ENCODE measurements at regions not wholly inside any gene's neighbourhood (a gene's known extent, or its start where the extent isn't known, plus 50 kb on each side); places are given as distances from the start of the nearest gene placed in this dataset.

DNA sequence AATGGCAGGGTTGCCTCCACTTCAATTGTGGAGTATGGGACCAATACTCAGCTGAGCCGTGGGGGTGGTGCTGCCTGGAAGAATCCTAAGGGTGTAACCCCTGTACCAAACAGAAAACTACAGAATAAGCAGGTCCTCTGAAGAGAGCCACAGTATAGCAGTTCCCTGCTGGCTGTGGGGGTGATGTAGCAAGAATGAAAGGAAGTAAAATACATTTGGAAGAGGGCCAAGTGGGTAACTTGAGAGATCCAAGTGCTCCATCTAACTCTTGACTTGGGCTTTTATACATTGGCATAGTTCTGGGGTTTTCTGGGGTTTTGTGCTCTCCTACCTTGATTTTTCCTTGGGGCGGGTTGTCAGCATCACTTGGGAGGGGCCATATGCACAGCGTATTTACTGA, 341.4 kb downstream of the OTOL1 start:
- Histone ChIP-seq H3K79me2 (ENCODE audit: control insufficient read depth, insufficient read depth, low read length) (no peaks in the 10 kb centered on the region), H3K4me3 (replicated peaks in 1 of 4; ENCODE audit: control extremely low read depth in 1 of 4, insufficient read depth in 1 of 4, low read depth in 3 of 4, low read length in 4 of 4) (no peak overlapping the region), H3K27me3 (ENCODE audit: control insufficient read depth, insufficient read depth, low read length) (no peaks in the 10 kb centered on the region), H3K9ac (ENCODE audit: insufficient read depth, low read length) (no peak overlapping the region), H3K27ac (ENCODE audit: insufficient read depth, low read length) (no peak overlapping the region), H4K20me1 (ENCODE audit: control insufficient read depth, extremely low read depth, insufficient read depth, low read length) (no peaks in the 10 kb centered on the region), H2AFZ (ENCODE audit: low read length) (no peak overlapping the region), H3K9me3 (ENCODE audit: control insufficient read depth, insufficient read depth, low read depth, low read length) (no peaks in the 10 kb centered on the region), H3K36me3 (ENCODE audit: control insufficient read depth, insufficient read depth, low read length) (no peaks in the 10 kb centered on the region), H3K4me1 (ENCODE audit: control insufficient read depth, extremely low read depth, insufficient read depth, low read length) (no peaks in the 10 kb centered on the region), H3K4me2 (ENCODE audit: extremely low read depth, insufficient read depth, low read length) (no peak overlapping the region)
- no peak for DNase-seq (ENCODE audit: low read depth in 2 of 2)
- TF ChIP-seq, protein P1, sequence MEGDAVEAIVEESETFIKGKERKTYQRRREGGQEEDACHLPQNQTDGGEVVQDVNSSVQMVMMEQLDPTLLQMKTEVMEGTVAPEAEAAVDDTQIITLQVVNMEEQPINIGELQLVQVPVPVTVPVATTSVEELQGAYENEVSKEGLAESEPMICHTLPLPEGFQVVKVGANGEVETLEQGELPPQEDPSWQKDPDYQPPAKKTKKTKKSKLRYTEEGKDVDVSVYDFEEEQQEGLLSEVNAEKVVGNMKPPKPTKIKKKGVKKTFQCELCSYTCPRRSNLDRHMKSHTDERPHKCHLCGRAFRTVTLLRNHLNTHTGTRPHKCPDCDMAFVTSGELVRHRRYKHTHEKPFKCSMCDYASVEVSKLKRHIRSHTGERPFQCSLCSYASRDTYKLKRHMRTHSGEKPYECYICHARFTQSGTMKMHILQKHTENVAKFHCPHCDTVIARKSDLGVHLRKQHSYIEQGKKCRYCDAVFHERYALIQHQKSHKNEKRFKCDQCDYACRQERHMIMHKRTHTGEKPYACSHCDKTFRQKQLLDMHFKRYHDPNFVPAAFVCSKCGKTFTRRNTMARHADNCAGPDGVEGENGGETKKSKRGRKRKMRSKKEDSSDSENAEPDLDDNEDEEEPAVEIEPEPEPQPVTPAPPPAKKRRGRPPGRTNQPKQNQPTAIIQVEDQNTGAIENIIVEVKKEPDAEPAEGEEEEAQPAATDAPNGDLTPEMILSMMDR (conservative IDR thresholded peaks at IDR 0.05 in 1 of 2, IDR thresholded peaks at IDR 0.05 in 1 of 2; ENCODE audit: low read depth in 1 of 2, low read length in 2 of 2): no peak

DNA sequence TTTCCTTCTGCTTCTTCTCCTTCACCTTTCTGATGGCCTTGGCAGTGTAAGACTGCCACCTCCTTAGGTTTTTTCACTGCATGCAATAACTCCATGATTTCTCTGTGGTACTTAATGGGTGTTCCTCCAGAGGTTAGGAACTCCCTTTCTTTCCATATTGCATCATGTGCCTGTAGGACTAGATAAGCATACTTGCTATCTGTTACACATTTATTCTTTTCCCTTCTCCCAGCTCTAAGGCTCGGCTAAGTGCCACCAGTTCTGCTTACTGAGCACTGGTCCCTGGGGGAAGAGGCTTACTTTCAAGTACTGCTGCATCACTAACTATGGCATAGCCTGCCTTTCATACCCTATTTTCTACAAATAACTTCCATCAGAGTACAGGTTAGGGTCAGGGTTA, 351.8 kb downstream of the OTOL1 start:
- H3K9ac ChIP-seq (ENCODE audit: insufficient read depth, low read length): no peak overlapping the region
- no peaks in the 10 kb centered on the region for H3K36me3 ChIP-seq (ENCODE audit: control insufficient read depth, insufficient read depth, low read length)
- no peak overlapping the region for H2AFZ ChIP-seq (ENCODE audit: low read length)
- H3K79me2 ChIP-seq (ENCODE audit: control insufficient read depth, insufficient read depth, low read length): no peaks in the 10 kb centered on the region
- no peaks in the 10 kb centered on the region for H3K9me3 ChIP-seq (ENCODE audit: control insufficient read depth, insufficient read depth, low read depth, low read length)
- no peaks in the 10 kb centered on the region for H3K4me1 ChIP-seq (ENCODE audit: control insufficient read depth, extremely low read depth, insufficient read depth, low read length)
- TF ChIP-seq EZH2 (IDR thresholded peaks at IDR 0.05; ENCODE audit: low read length, missing control alignments): no peak
- TF ChIP-seq, protein P1 (conservative IDR thresholded peaks at IDR 0.05 in 1 of 2, IDR thresholded peaks at IDR 0.05 in 1 of 2; ENCODE audit: low read depth in 1 of 2, low read length in 2 of 2): no peak
- H3K27me3 ChIP-seq (ENCODE audit: control insufficient read depth, insufficient read depth, low read length): no peaks in the 10 kb centered on the region
- no peak overlapping the region for H3K27ac ChIP-seq (ENCODE audit: insufficient read depth, low read length)
- DNase-seq (ENCODE audit: low read depth in 2 of 2): no peak
- no peak overlapping the region for H3K4me3 ChIP-seq (replicated peaks in 1 of 4; ENCODE audit: control extremely low read depth in 1 of 4, insufficient read depth in 1 of 4, low read depth in 3 of 4, low read length in 4 of 4)
- no peak overlapping the region for H3K4me2 ChIP-seq (ENCODE audit: extremely low read depth, insufficient read depth, low read length)
- H4K20me1 ChIP-seq (ENCODE audit: control insufficient read depth, extremely low read depth, insufficient read depth, low read length): no peaks in the 10 kb centered on the region

DNA sequence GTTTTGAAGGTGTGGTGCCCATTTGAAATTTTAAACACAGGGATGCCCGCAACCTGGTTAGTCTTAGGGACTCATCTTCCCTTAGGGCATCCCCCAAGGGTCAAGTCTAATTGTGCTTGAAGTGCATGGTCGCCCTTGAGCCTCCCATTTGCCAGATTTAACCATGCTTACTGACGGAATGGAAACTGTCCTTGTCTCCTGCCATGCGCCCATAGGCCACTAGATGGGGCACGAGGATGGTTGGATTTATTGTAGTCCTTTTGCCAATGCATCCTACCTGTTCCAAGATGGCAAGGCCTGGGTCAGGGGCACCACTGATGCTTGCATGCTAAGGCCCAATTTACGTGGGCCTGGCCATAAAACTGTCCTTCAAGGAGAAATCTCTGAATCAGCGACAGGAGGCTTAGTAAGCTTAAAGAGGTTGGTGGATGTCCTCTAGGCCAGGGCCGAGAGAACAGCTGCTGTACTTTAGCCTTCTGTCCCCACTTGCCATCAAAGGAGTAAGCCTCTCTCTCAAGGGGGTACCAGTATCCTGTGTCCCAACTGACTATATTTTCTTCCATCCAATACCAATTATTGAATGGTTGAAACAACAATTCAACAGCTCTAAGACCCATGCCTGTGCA, 355.4 kb downstream of the OTOL1 start:
- H3K9ac ChIP-seq (ENCODE audit: insufficient read depth, low read length): no peak overlapping the region
- H3K4me3 ChIP-seq (replicated peaks in 1 of 4; ENCODE audit: control extremely low read depth in 1 of 4, insufficient read depth in 1 of 4, low read depth in 3 of 4, low read length in 4 of 4): no peak overlapping the region
- no peaks in the 10 kb centered on the region for H3K79me2 ChIP-seq (ENCODE audit: control insufficient read depth, insufficient read depth, low read length)
- no peak overlapping the region for H2AFZ ChIP-seq (ENCODE audit: low read length)
- H3K27ac ChIP-seq (ENCODE audit: insufficient read depth, low read length): no peak overlapping the region
- H3K9me3 ChIP-seq (ENCODE audit: control insufficient read depth, insufficient read depth, low read depth, low read length): no peaks in the 10 kb centered on the region
- DNase-seq (ENCODE audit: low read depth in 2 of 2): peak; percentile 30 to 44
- no peaks in the 10 kb centered on the region for H3K36me3 ChIP-seq (ENCODE audit: control insufficient read depth, insufficient read depth, low read length)
- no peaks in the 10 kb centered on the region for H4K20me1 ChIP-seq (ENCODE audit: control insufficient read depth, extremely low read depth, insufficient read depth, low read length)
- no peaks in the 10 kb centered on the region for H3K4me1 ChIP-seq (ENCODE audit: control insufficient read depth, extremely low read depth, insufficient read depth, low read length)
- no peaks in the 10 kb centered on the region for H3K27me3 ChIP-seq (ENCODE audit: control insufficient read depth, insufficient read depth, low read length)
- H3K4me2 ChIP-seq (ENCODE audit: extremely low read depth, insufficient read depth, low read length): no peak overlapping the region
- TF ChIP-seq, protein P1 (conservative IDR thresholded peaks at IDR 0.05 in 1 of 2, IDR thresholded peaks at IDR 0.05 in 1 of 2; ENCODE audit: low read depth in 1 of 2, low read length in 2 of 2): peak; percentile 69 to 94
- TF ChIP-seq EZH2 (IDR thresholded peaks at IDR 0.05; ENCODE audit: low read length, missing control alignments): no peak
